ENCODE measurements at regions not wholly inside any gene's neighbourhood (a gene's known extent, or its start where the extent isn't known, plus 50 kb on each side); places are given as distances from the start of the nearest gene placed in this dataset.

DNA sequence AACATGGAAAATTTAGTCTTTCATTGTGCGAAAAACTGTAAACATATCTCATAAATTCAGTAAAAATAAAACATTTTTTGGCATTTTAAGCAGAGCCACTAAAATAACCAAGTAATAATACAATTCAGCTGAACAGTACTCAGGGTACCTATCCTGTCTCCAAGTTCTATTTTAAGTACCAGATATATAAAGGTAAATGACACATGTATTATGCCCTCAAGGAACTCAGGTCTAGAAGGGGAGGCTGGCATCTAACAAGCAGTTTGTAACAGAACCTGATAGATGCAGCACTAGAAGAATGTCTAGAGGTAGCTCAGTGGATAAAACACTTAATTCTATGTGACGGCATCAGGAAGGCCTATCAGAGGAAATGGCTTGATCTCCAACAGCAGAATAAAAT, 112.2 kb downstream of the CRPPA start:
- no peak overlapping the region for H3K27ac Mint-ChIP-seq
- H3K4me3 Mint-ChIP-seq: no peak overlapping the region
- no peaks in the 10 kb centered on the region for H3K27me3 Mint-ChIP-seq
- peaks cover 0 to 2% (median 0%) of the 10 kb centered on the region in 7 donors for H3K9me3 Mint-ChIP-seq
- H3K4me1 Mint-ChIP-seq: no peaks in the 10 kb centered on the region
- H3K36me3 Mint-ChIP-seq: peaks cover 0 to 7% of the 10 kb centered on the region in 2 donors
- DNase-seq (no peak), ATAC-seq (ENCODE audit: low read depth in 2 of 2) (no peak)

DNA sequence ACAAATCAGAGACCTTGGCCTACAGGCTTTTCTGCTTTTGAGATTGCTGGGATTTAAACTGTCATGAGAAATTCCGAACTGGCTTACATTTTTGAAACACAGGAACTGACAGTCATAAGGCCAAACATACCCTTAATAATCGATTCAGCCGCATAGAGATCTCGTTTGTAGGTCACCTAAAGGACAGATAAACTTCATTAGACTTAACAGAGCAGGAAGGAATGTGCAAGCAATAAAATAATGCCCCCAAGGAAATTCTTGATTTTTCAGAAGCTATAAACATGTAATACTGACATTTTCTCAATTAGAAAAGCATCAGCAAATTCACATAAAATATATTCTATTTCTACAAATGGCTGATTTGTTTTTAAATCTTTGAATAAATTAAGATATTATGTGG, 120.0 kb downstream of the CRPPA start:
- no peak overlapping the region for H3K27ac Mint-ChIP-seq

DNA sequence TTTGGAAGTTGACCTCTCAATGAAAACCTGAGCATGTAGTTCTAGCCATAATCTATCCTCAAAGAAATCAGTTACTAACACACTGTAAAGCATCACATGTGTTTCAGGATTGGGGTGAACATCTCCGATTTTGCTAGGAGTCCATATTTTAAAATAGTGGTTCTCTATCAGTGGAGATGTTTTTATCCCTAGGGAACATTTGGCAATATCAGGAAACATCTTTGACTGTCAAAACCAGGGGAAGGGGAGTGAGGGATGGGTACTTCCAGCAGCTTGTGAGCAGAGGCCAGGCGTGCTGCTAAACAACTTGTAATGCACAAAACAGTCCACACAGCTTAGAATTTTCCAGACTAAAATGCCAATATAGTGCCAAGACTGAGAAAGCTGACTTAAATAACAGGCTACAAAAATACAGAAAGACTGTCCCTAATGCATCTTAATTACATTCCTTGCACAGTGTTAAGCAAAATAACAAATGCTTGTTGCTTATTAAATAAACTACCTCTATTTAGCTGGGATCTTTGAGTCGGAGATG, 120.9 kb downstream of the CRPPA start:
- Mint-ChIP-seq H3K27me3 (no peaks in the 10 kb centered on the region), H3K9me3 (peaks cover 0 to 3% (median 0%) of the 10 kb centered on the region in 7 donors), H3K27ac (no peak overlapping the region), H3K4me3 (no peak overlapping the region), H3K4me1 (no peaks in the 10 kb centered on the region), H3K36me3 (peaks cover 0 to 7% of the 10 kb centered on the region in 2 donors)
- no peak for ATAC-seq (ENCODE audit: low read depth in 2 of 2)
- no peak for DNase-seq

More for the DNA sequence above, 120.0 kb downstream of the CRPPA start:
- Mint-ChIP-seq H3K36me3 (peaks cover 0 to 7% of the 10 kb centered on the region in 2 donors), H3K4me3 (no peak overlapping the region), H3K9me3 (peaks cover 0 to 3% (median 0%) of the 10 kb centered on the region in 7 donors), H3K27me3 (no peaks in the 10 kb centered on the region), H3K4me1 (no peaks in the 10 kb centered on the region)
- DNase-seq (no peak), ATAC-seq (ENCODE audit: low read depth in 2 of 2) (no peak)

DNA sequence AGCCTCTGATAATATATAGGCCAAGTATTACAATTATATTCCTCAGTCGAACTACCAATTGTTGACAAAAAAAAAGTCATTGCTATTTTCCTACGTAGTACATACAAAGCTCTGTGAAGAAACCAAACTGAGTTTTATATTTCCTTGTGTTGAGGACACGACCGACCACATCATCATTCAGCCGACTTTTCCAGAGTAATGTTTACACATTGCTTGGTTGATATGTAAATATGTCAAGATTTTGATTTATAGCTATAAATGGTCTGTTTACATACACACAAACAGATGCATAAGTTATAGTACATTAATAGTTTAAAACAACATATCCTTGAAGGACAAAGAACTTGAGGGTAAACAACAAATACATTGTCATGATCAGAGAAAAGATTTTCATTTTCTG, 121.5 kb downstream of the CRPPA start:
- Mint-ChIP-seq H3K27ac (no peak overlapping the region), H3K9me3 (peaks cover 0 to 3% (median 0%) of the 10 kb centered on the region in 7 donors), H3K27me3 (no peaks in the 10 kb centered on the region), H3K36me3 (peaks cover 0 to under 1% of the 10 kb centered on the region in 2 donors), H3K4me1 (no peaks in the 10 kb centered on the region), H3K4me3 (no peak overlapping the region)
- no peak for DNase-seq
- ATAC-seq (ENCODE audit: low read depth in 2 of 2): no peak

DNA sequence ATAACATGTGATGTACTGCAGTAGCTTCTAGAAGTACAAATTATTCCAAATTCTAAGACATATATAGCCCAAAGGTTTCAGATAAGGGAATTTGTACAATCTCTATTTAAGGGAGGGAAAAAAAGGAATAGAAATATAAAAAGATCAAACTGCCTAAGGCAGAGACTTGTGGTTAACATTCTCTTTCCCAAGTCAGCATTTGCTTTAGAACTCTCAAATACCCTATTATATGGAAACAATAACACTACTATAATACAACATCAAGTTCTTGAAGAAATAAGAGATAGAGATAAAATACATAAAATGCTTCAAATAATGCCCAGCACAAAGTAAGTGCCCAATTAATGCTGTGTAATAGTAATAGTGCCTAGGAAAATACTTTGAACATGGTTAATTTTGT, 123.1 kb downstream of the CRPPA start:
- H3K36me3 Mint-ChIP-seq: no peaks in the 10 kb centered on the region
- H3K27me3 Mint-ChIP-seq: no peaks in the 10 kb centered on the region
- H3K9me3 Mint-ChIP-seq: peaks cover 0 to 3% (median 0%) of the 10 kb centered on the region in 7 donors
- H3K4me1 Mint-ChIP-seq: no peaks in the 10 kb centered on the region
- no peak overlapping the region for H3K4me3 Mint-ChIP-seq
- no peak overlapping the region for H3K27ac Mint-ChIP-seq
- ATAC-seq (ENCODE audit: low read depth in 2 of 2): no peak
- no peak for DNase-seq

DNA sequence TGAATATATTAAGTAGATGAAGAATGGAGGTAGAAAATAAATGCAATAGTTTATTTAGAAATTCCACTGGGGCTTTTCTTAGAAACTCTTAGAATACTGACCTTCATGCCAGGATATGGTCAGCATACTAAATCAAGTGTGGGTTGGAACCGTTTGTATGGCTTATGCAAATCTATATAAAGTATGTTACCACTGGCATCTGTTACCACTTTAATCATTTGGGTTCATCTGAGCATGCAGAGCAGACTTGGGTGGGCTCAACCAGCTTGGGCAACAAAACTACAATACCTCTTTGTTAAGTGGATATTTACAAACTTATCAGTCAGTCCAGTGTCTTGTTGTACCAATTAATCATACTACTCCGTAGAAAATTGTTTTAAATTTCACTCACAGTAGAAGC, 125.8 kb downstream of the CRPPA start:
- no peak for ATAC-seq (ENCODE audit: low read depth in 2 of 2)
- Mint-ChIP-seq H3K9me3 (no peaks in the 10 kb centered on the region), H3K36me3 (no peaks in the 10 kb centered on the region), H3K27ac (no peak overlapping the region), H3K4me1 (no peaks in the 10 kb centered on the region), H3K27me3 (no peaks in the 10 kb centered on the region), H3K4me3 (no peak overlapping the region)
- DNase-seq: no peak

DNA sequence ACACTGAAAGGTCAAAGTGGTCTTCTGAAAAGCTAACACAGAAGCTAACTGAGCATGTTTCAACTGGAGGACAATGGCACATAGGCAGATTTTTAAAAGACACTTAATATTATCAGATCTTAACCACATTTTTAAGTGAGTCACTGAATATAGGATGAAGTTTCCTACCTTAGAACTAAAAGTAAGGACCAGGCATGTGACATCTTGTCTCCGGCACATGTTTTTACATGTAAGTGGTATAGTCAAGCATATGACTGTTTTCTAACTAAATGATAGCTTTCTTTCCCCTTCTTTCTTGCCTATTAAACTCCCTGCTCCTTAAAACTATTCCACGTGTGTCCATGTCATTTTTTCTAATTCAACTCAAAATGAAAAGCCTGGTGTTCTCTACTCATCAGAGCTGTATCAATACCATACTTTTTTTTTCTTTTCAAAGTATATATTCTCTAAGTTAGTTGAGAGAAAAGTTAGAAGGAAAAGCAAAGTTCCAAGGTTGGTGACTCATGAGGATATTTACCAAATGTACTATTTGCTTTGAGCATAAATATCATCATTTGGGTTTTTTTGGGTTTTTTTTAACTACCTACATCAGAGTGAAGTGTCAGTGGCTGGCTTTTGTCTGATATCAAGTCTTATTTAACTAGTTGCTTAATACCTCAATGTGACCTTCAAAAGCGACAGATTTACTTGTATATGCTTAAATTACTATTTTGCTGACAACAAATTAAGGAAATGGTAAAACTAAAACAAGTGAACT, 127.5 kb downstream of the CRPPA start:
- no peak for ATAC-seq (ENCODE audit: low read depth in 2 of 2)
- Mint-ChIP-seq H3K4me3 (no peak overlapping the region), H3K27ac (no peak overlapping the region), H3K36me3 (no peaks in the 10 kb centered on the region), H3K4me1 (no peaks in the 10 kb centered on the region), H3K27me3 (no peaks in the 10 kb centered on the region), H3K9me3 (peaks cover 0 to under 1% (median 0%) of the 10 kb centered on the region in 7 donors)
- DNase-seq: no peak

DNA sequence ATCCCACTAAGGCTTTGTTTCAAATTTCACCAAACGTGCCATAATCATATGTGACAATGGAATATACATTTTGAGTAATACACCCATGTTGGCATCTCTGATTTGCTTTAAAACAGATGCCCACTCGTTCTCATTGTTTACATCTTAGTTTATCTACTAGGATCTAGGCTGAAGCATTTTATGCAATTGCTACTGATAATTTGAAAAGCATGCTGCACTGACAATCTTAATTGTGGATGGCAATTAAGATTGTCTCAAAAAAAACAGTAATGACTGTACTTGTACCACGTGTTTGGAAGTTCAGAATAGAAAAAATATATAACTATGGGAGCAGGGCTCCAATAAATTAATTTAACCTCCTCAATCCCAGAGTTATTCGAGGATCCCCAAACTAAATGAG, 136.8 kb downstream of the CRPPA start:
- Mint-ChIP-seq H3K36me3 (no peaks in the 10 kb centered on the region), H3K9me3 (peaks cover 0 to 8% (median 5%) of the 10 kb centered on the region in 7 donors), H3K4me1 (no peaks in the 10 kb centered on the region), H3K4me3 (no peak overlapping the region), H3K27ac (no peak overlapping the region), H3K27me3 (no peaks in the 10 kb centered on the region)
- ATAC-seq (ENCODE audit: low read depth in 2 of 2): no peak
- no peak for DNase-seq

DNA sequence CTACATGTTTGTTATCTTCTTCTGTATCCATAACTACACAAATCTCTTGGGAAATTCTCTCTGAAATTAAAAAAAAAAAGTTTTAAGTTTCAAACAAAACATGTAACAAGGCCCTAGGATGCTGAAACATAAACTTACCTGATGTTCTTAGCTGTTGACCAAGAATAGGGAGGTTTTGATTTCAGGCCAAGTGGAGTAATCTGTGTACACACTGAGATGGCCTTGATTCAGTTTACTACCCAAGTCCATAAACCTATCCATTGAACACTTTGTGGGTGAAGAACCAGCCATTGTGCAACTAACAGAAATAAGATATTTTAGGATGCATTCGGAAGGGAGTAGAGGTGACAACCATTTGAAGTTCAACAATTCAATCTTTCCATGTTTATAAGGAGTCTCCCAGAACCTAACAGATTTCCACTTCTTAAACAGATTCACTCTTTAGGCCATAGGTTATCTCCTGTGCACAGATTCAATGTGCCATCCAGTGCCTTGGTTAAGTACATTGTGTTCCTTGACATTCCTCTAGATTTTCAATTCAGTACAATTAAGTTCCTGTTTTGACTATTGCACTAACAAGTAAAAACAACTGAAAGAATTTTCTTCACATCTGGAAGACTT, 143.1 kb downstream of the CRPPA start:
- no peaks in the 10 kb centered on the region for H3K4me1 Mint-ChIP-seq
- DNase-seq: no peak
- H3K27ac Mint-ChIP-seq: no peak overlapping the region
- no peaks in the 10 kb centered on the region for H3K27me3 Mint-ChIP-seq
- ATAC-seq (ENCODE audit: low read depth in 2 of 2): no peak
- H3K36me3 Mint-ChIP-seq: no peaks in the 10 kb centered on the region
- H3K9me3 Mint-ChIP-seq: no peaks in the 10 kb centered on the region
- no peak overlapping the region for H3K4me3 Mint-ChIP-seq

DNA sequence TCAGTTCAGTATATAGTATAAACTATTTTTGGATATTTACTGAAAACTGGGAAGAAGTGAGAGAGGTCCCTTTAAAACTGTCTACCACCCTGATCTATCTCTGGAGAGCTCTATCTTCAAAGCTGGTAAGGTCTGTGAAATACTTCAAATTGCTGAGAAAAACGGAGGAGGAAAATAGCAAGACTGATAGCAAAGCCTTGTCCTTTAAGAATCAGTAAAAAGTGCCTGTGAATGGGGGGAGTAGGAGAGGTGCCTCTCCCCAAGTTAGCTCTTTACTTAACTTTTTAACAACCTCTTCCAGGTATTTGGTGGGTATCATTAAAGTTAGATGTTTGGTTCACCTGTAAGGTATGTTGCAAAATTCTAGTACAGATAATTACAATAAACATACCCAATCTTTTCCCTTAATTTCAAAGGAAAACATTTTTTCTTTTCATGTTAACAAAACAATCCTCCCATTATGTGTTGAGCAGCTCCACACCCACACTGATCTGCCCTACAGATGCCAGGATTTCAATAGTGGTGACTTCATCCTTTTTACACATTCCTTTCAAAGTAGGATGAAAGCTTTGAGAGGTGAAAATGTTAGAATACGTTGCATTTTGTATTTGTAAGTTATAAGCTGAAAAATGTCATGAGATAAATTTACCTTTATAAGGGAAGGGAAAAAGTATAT, 149.2 kb downstream of the CRPPA start:
- Mint-ChIP-seq H3K36me3 (no peaks in the 10 kb centered on the region), H3K27ac (no peak overlapping the region), H3K4me1 (no peaks in the 10 kb centered on the region), H3K27me3 (no peaks in the 10 kb centered on the region), H3K9me3 (no peaks in the 10 kb centered on the region), H3K4me3 (no peak overlapping the region)
- DNase-seq: no peak
- ATAC-seq (ENCODE audit: low read depth in 2 of 2): no peak

DNA sequence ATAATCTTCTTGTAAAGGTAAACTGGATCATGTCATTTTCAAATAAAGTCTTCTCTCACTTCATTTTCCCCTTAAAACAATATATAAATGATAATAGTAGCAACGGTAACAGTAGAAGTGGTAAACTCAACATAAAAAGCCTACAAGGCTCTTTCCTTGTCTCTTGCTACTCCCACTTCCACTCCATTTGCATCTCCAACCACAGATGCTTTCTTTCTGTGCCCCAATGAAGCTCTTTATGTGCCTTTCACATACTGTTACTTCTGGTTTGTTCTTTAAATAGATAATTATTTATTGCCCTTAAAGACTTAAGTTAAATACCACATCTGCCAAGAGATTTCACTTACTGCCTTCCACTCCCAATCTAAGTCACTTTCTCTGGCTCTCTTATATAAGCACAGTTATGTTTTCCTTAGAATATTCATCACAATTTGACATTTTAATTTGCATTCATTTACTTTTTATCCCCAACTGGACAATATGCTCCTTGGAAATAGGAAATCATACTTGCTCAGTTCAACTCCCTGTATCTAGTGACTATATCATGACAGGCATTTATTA, 149.9 kb downstream of the CRPPA start:
- Mint-ChIP-seq H3K36me3 (no peaks in the 10 kb centered on the region), H3K4me3 (no peak overlapping the region), H3K27me3 (no peaks in the 10 kb centered on the region), H3K9me3 (no peaks in the 10 kb centered on the region), H3K27ac (no peak overlapping the region), H3K4me1 (no peaks in the 10 kb centered on the region)
- no peak for ATAC-seq (ENCODE audit: low read depth in 2 of 2)
- DNase-seq: no peak

DNA sequence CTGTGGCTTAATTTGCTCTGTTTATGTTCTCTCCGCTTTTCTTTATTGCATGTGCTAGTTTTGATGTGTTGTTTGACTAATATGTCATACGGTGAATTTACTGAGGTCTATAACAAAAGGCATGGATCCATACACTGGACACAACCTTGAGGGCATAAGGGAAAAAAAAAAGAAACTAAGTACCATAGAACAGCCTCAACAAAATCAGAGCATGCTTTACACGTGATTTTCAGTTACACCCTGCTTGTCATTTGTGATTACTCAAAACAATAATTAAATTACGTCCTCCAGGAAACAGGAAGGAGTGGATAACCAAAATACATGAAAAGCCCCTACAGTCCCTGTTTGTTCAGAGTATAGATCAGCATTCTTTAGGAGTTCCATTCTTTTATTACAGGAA, 150.5 kb downstream of the CRPPA start:
- Mint-ChIP-seq H3K4me1 (no peaks in the 10 kb centered on the region), H3K27ac (no peak overlapping the region)

DNA sequence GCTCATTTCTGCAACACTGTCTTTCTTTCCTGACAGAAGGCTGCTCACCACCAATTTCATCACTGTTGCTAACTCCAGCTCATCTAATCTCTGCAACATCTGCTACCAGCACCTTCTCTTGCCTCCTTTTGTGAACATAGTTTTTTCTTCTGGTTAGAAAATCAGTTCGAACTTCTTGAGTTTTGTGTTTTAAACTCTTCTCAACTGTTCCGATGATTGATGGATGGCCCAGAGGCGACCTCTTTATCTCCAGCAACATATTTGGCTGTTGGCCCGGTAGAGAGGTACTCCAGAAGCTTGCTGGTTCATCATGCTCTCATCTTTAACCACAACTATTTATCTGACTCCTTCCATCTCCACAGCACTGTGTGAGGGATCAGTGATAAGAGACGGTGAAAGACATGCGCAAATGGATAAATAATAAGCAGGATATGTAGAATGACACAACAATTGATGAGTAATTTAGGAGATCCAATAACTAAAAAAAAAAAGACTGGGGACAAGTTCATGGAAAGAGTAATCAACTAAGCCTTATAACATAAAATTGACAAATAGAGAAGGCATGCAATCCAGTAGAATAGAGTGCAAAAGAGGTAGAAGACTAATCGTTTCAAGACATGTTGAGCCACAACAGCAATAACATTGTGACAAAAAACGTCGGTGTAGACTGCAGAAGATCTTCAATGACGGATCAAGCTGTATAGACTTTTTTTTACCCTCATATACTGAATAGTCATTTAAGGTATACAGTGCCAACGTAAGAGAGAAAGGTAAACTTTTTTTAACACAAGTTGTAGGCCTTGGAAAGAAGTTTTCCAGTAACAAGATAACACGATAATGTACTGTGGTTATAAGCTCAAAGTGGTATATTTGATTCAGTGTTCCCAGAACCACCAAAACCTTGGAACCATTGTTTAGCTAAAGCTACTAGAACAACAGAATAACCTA, 152.2 kb downstream of the CRPPA start:
- DNase-seq (no peak), ATAC-seq (ENCODE audit: low read depth in 2 of 2) (no peak)
- Mint-ChIP-seq H3K27me3 (no peaks in the 10 kb centered on the region), H3K4me3 (no peak overlapping the region), H3K4me1 (no peaks in the 10 kb centered on the region), H3K36me3 (no peaks in the 10 kb centered on the region), H3K27ac (no peak overlapping the region), H3K9me3 (peaks cover 0 to 2% (median 0%) of the 10 kb centered on the region in 7 donors)

More for the DNA sequence above, 150.5 kb downstream of the CRPPA start:
- ATAC-seq (ENCODE audit: low read depth in 2 of 2): no peak
- H3K36me3 Mint-ChIP-seq: no peaks in the 10 kb centered on the region
- H3K4me3 Mint-ChIP-seq: no peak overlapping the region
- no peak for DNase-seq
- H3K27me3 Mint-ChIP-seq: no peaks in the 10 kb centered on the region
- peaks cover 0 to 2% (median 0%) of the 10 kb centered on the region in 7 donors for H3K9me3 Mint-ChIP-seq
